Neuronal stem cell (in vitro differentiated cells): ENCODE measurements at regions not wholly inside any gene's neighbourhood (a gene's known extent, or its start where the extent isn't known, plus 50 kb on each side); places are given as distances from the start of the nearest gene placed in this dataset.

Experiments used
- DNase-seq: peaks from one replicate; pipeline ENCODE4 v3.0.0-alpha.2; 2013; ENCODE audit warnings: low spot score
- H2AFZ ChIP-seq: one replicate; pipeline ENCODE4 v1.6.1; 2013; ENCODE audit warnings: mild to moderate bottlenecking, low read length, inconsistent platforms
- H2AK5ac ChIP-seq: 2 replicates; pipeline ENCODE4 v1.6.1; 2013; ENCODE audit warnings: low read depth, mild to moderate bottlenecking, inconsistent platforms, low read length, moderate library complexity, mixed read lengths
- H2BK120ac ChIP-seq: 2 replicates; pipeline ENCODE4 v1.6.1; 2013; ENCODE audit warnings: low read depth, mild to moderate bottlenecking, inconsistent platforms, low read length, moderate library complexity, mixed read lengths
- H2BK12ac ChIP-seq: one replicate; pipeline ENCODE4 v1.6.1; 2013; ENCODE audit warnings: low read length, inconsistent platforms
- H2BK15ac ChIP-seq: 2 replicates; pipeline ENCODE4 v1.6.1; 2013; ENCODE audit warnings: mild to moderate bottlenecking, low read length, inconsistent platforms, mixed read lengths
- H2BK5ac ChIP-seq: one replicate; pipeline ENCODE4 v1.6.1; 2013; ENCODE audit warnings: inconsistent platforms, mild to moderate bottlenecking, low read length, moderate library complexity
- H3K14ac ChIP-seq: one replicate; pipeline ENCODE4 v1.6.1; 2013; ENCODE audit warnings: low read length, inconsistent platforms
- H3K18ac ChIP-seq: 2 replicates; pipeline ENCODE4 v1.6.1; 2013; ENCODE audit warnings: low read length, inconsistent platforms
- H3K23ac ChIP-seq: 2 replicates; pipeline ENCODE4 v1.6.1; 2013; ENCODE audit warnings: low read depth, mild to moderate bottlenecking, mixed read lengths, low read length, inconsistent platforms; ENCODE audit not compliant: poor library complexity
- H3K27ac ChIP-seq: replicated peaks from 3 replicates; pipeline ENCODE4 v1.5.1; 2013; ENCODE audit warnings: low read length, inconsistent platforms
- H3K27me3 ChIP-seq, 3 experiments: 2 replicates each; pipeline ENCODE4 v1.6.1; 2013; ENCODE audit warnings: low read length in 3 of 3, mild to moderate bottlenecking in 2 of 3, inconsistent platforms in 1 of 3, low read depth in 1 of 3, mixed read lengths in 1 of 3, moderate library complexity in 1 of 3; ENCODE audit not compliant: control insufficient read depth in 3 of 3, insufficient read depth in 3 of 3
- H3K36me3 ChIP-seq, 2 donors: replicated peaks in 1 of 2; 2 replicates each; pipeline ENCODE4 v1.6.1; 2013; ENCODE audit warnings: low read length in 2 of 2; ENCODE audit not compliant: control insufficient read depth in 2 of 2, insufficient read depth in 2 of 2
- H3K4ac ChIP-seq: 2 replicates; pipeline ENCODE4 v1.6.1; 2013; ENCODE audit warnings: inconsistent platforms, mild to moderate bottlenecking, low read length, moderate library complexity
- H3K4me1 ChIP-seq, 2 donors: 1 replicate in 1 of 2; 2 replicates in 1 of 2; pipeline ENCODE4 v1.6.1; 2013; ENCODE audit warnings: low read length in 2 of 2, low read depth in 1 of 2; ENCODE audit not compliant: control insufficient read depth in 2 of 2, insufficient read depth in 1 of 2
- H3K4me2 ChIP-seq: one replicate; pipeline ENCODE4 v1.6.1; 2013; ENCODE audit warnings: mild to moderate bottlenecking, low read length, inconsistent platforms; ENCODE audit not compliant: insufficient read depth, poor library complexity, severe bottlenecking
- H3K4me3 ChIP-seq, 2 donors: 2 replicates each; pipeline ENCODE4 v1.5.1; 2013; ENCODE audit warnings: low read length in 2 of 2, mild to moderate bottlenecking in 2 of 2, inconsistent platforms in 1 of 2, moderate library complexity in 1 of 2
- H3K79me1 ChIP-seq: one replicate; pipeline ENCODE4 v1.6.1; 2013; ENCODE audit warnings: low read depth, mild to moderate bottlenecking, inconsistent platforms, low read length, moderate library complexity
- H3K9ac ChIP-seq: one replicate; pipeline ENCODE4 v1.6.1; 2013; ENCODE audit warnings: mild to moderate bottlenecking, low read depth, low read length, inconsistent platforms; ENCODE audit not compliant: poor library complexity
- H3K9me3 ChIP-seq, 2 donors: replicated peaks in 1 of 2; 2 replicates each; pipeline versions ENCODE3 to v1.6.1; 2013; ENCODE audit warnings: low read length in 2 of 2, mild to moderate bottlenecking in 2 of 2, inconsistent platforms in 1 of 2, low read depth in 1 of 2, mixed read lengths in 1 of 2, moderate library complexity in 1 of 2; ENCODE audit not compliant: control insufficient read depth in 2 of 2, insufficient read depth in 1 of 2
- H4K8ac ChIP-seq: one replicate; pipeline ENCODE4 v1.6.1; 2013; ENCODE audit warnings: low read depth, mild to moderate bottlenecking, inconsistent platforms, low read length, moderate library complexity
- H4K91ac ChIP-seq: one replicate; pipeline ENCODE4 v1.6.1; 2013; ENCODE audit warnings: low read length, low read depth, mild to moderate bottlenecking, inconsistent platforms; ENCODE audit not compliant: poor library complexity
- WGBS, 2 donors: extraction: QIAGEN DNeasy Blood & Tissue Kit; methylation state at CpG; one replicate each; pipeline ENCODE4 v1.1.7; 2013; ENCODE audit warnings: missing lambda C conversion rate in 2 of 2, mixed read lengths in 1 of 2; ENCODE audit not compliant: insufficient read length in 2 of 2, insufficient replicate concordance in 1 of 2; ENCODE audit errors: extremely low coverage in 2 of 2; 5-methylcytosine and 5-hydroxymethylcytosine counted together

- H4K8ac ChIP-seq: no peak overlapping the region
- no peak overlapping the region for H4K91ac ChIP-seq
- H3K4me1 ChIP-seq: no peaks in the 10 kb centered on the region
- H3K18ac ChIP-seq: no peak overlapping the region
- no peak overlapping the region for H3K14ac ChIP-seq
- H3K23ac ChIP-seq: no peak overlapping the region
- no CpG with 5 or more reads among the region's 2 CpGs for WGBS, 2 donors
- no peaks in the 10 kb centered on the region for H3K9me3 ChIP-seq
- no peak overlapping the region for H3K4me3 ChIP-seq
- no peak overlapping the region for H3K9ac ChIP-seq
- no peak overlapping the region for H2AK5ac ChIP-seq
- no peak overlapping the region for H2BK5ac ChIP-seq
- no peak for DNase-seq
- H2BK120ac ChIP-seq: no peak overlapping the region
- H2AFZ ChIP-seq: no peak overlapping the region
- H2BK15ac ChIP-seq: no peak overlapping the region
- H3K36me3 ChIP-seq: no peaks in the 10 kb centered on the region
- H3K79me1 ChIP-seq: peaks cover 1% of the 10 kb centered on the region
- H3K27me3 ChIP-seq: no peaks in the 10 kb centered on the region
- no peak overlapping the region for H3K27ac ChIP-seq
- no peak overlapping the region for H3K4ac ChIP-seq
- H3K4me2 ChIP-seq: no peak overlapping the region
- H2BK12ac ChIP-seq: no peak overlapping the region
These were observed 1025.5 kb downstream of the RAB28 start for GRCh38 chr4:12458621-12459020.

GRCh38 chr4:12452291-12452690 lies 1023.6 kb upstream of the HS3ST1 start:
- H3K4ac ChIP-seq: no peak overlapping the region
- H2BK120ac ChIP-seq: no peak overlapping the region
- H3K14ac ChIP-seq: no peak overlapping the region
- no peak overlapping the region for H2BK15ac ChIP-seq
- peaks cover 0 to 3% of the 10 kb centered on the region in 2 donors for H3K9me3 ChIP-seq
- no CpG with 5 or more reads among the region's 3 CpGs for WGBS, 2 donors
- H3K27ac ChIP-seq: no peak overlapping the region
- no peak for DNase-seq
- no peak overlapping the region for H3K4me2 ChIP-seq
- H3K4me1 ChIP-seq: no peaks in the 10 kb centered on the region
- no peak overlapping the region for H2BK12ac ChIP-seq
- no peaks in the 10 kb centered on the region for H3K79me1 ChIP-seq
- no peak overlapping the region for H3K4me3 ChIP-seq
- no peak overlapping the region for H4K91ac ChIP-seq
- no peaks in the 10 kb centered on the region for H3K27me3 ChIP-seq
- H3K18ac ChIP-seq: no peak overlapping the region
- H2AFZ ChIP-seq: no peak overlapping the region
- H2AK5ac ChIP-seq: no peak overlapping the region
- no peaks in the 10 kb centered on the region for H3K36me3 ChIP-seq
- no peak overlapping the region for H4K8ac ChIP-seq
- no peak overlapping the region for H3K23ac ChIP-seq
- no peak overlapping the region for H2BK5ac ChIP-seq
- H3K9ac ChIP-seq: no peak overlapping the region

- Histone ChIP-seq H2AK5ac (no peak overlapping the region), H3K4me1 (peaks cover 0 to 2% of the 10 kb centered on the region in 2 donors), H3K4me2 (no peak overlapping the region), H3K9ac (no peak overlapping the region), H3K4ac (no peak overlapping the region), H2AFZ (no peak overlapping the region), H3K4me3 (no peak overlapping the region), H3K27ac (no peak overlapping the region), H2BK15ac (no peak overlapping the region), H3K23ac (no peak overlapping the region), H4K91ac (no peak overlapping the region), H2BK12ac (no peak overlapping the region), H3K14ac (no peak overlapping the region), H3K36me3 (no peaks in the 10 kb centered on the region), H3K79me1 (no peaks in the 10 kb centered on the region), H3K27me3 (no peaks in the 10 kb centered on the region), H4K8ac (no peak overlapping the region), H2BK120ac (no peak overlapping the region), H3K18ac (no peak overlapping the region), H3K9me3 (peaks cover 0 to 3% of the 10 kb centered on the region in 2 donors), H2BK5ac (no peak overlapping the region)
- DNase-seq: no peak
- no CpG with 5 or more reads among the region's 3 CpGs for WGBS, 2 donors
These were observed 1018.8 kb upstream of the HS3ST1 start for GRCh38 chr4:12447451-12447850.

- no peak overlapping the region for H3K9ac ChIP-seq
- no peak for DNase-seq
These were observed 1018.0 kb upstream of the HS3ST1 start for GRCh38 chr4:12446657-12447185.

More at GRCh38 chr4:12446657-12447185, 1018.0 kb upstream of the HS3ST1 start:
- Histone ChIP-seq H3K18ac (no peak overlapping the region), H2BK12ac (no peak overlapping the region), H3K36me3 (no peaks in the 10 kb centered on the region), H4K8ac (no peak overlapping the region), H4K91ac (no peak overlapping the region), H3K4ac (no peak overlapping the region), H3K9me3 (peaks cover 0 to 3% of the 10 kb centered on the region in 2 donors), H2BK5ac (no peak overlapping the region), H3K27ac (no peak overlapping the region), H3K79me1 (no peaks in the 10 kb centered on the region), H2BK120ac (no peak overlapping the region), H2BK15ac (no peak overlapping the region), H3K23ac (no peak overlapping the region), H3K4me3 (no peak overlapping the region), H3K4me2 (no peak overlapping the region), H3K4me1 (peaks cover 0 to 2% of the 10 kb centered on the region in 2 donors), H3K27me3 (no peaks in the 10 kb centered on the region), H2AFZ (no peak overlapping the region), H2AK5ac (no peak overlapping the region), H3K14ac (no peak overlapping the region)
- no CpG with 5 or more reads among the region's 2 CpGs for WGBS, 2 donors
